SK-N-SH (cell line): ENCODE measurements at regions not wholly inside any gene's neighbourhood (a gene's known extent, or its start where the extent isn't known, plus 50 kb on each side); places are given as distances from the start of the nearest gene placed in this dataset.

Source experiments
- CTCF ChIA-PET: fragments of 300-600, 350-600 bp; formaldehyde crosslinking; extraction: SDS; loops from one replicate; lab custom pipeline; 2021; lab: Yijun Ruan, JAX
- POLR2A ChIA-PET: fragments of 350-600 bp; sonication (Branson Sonifier 250); formaldehyde crosslinking; extraction: SDS; loops from one replicate; lab custom pipeline; 2020; ENCODE audit warnings: antibody characterized with exemption, inconsistent platforms; lab: Yijun Ruan, JAX
- DNase-seq: peaks from one replicate; pipeline ENCODE4 v3.0.0; 2012
- H2AFZ ChIP-seq: fragments of 200-600 bp; sonication (generic); 2 replicates; pipeline ENCODE4 v1.8.1; 2016; ENCODE audit warnings: antibody characterized with exemption, mild to moderate bottlenecking, low read depth
- H3F3A ChIP-seq: fragments of 200-600 bp; sonication (generic); replicated peaks from 2 replicates; pipeline ENCODE3; 2016; ENCODE audit warnings: antibody characterized with exemption, mild to moderate bottlenecking; ENCODE audit not compliant: insufficient read depth
- H3K27ac ChIP-seq, 2 experiments: fragments of 200-500 bp in 1 of 2; fragments of 200-600 bp in 1 of 2; sonication (Bioruptor generic) in 1 of 2; sonication (generic), shearing (Covaris generic) in 1 of 2; 2 replicates each; pipeline versions ENCODE4 v1.5.1 to v1.6.1; 2014 to 2016; ENCODE audit warnings: low read depth in 2 of 2, inconsistent platforms in 1 of 2, low read length in 1 of 2, mild to moderate bottlenecking in 1 of 2, mixed read lengths in 1 of 2
- H3K27me3 ChIP-seq: fragments of 200-600 bp; sonication (generic), shearing (Covaris generic); 2 replicates; pipeline ENCODE4 v1.6.1; 2016; ENCODE audit warnings: mixed run types; ENCODE audit not compliant: insufficient read depth
- H3K36me3 ChIP-seq, 2 experiments: fragments of 200-500 bp in 1 of 2; fragments of 200-600 bp in 1 of 2; sonication (Bioruptor generic) in 1 of 2; sonication (generic) in 1 of 2; replicated peaks in 1 of 2; 2 replicates each; pipeline versions ENCODE3 to v1.5.1; 2014 to 2016; ENCODE audit warnings: low read length in 1 of 2, mild to moderate bottlenecking in 1 of 2; ENCODE audit not compliant: insufficient read depth in 2 of 2, control insufficient read depth in 1 of 2
- H3K4me1 ChIP-seq, 2 experiments: fragments of 200-500 bp in 1 of 2; fragments of 200-600 bp in 1 of 2; sonication (Bioruptor generic) in 1 of 2; sonication (generic), shearing (Covaris generic) in 1 of 2; 2 replicates each; pipeline versions ENCODE4 v1.5.1 to v1.6.1; 2014 to 2016; ENCODE audit warnings: low read depth in 1 of 2, low read length in 1 of 2, mixed run types in 1 of 2; ENCODE audit not compliant: insufficient read depth in 2 of 2, control insufficient read depth in 1 of 2
- H3K4me2 ChIP-seq: fragments of 200-600 bp; sonication (generic), shearing (Covaris generic); 2 replicates; pipeline ENCODE4 v1.6.1; 2017; ENCODE audit warnings: mixed run types
- H3K4me3 ChIP-seq, 2 experiments: fragments of 200-500 bp in 1 of 2; fragments of 200-600 bp in 1 of 2; sonication (Bioruptor generic) in 1 of 2; sonication (generic), shearing (Covaris generic) in 1 of 2; 2 replicates each; pipeline versions ENCODE4 v1.5.1 to v1.8.1; 2014 to 2016; ENCODE audit warnings: low read depth in 2 of 2, inconsistent platforms in 1 of 2, low read length in 1 of 2, mild to moderate bottlenecking in 1 of 2, mixed read lengths in 1 of 2, moderate library complexity in 1 of 2
- H3K79me2 ChIP-seq: fragments of 200-600 bp; sonication (generic); 2 replicates; pipeline ENCODE4 v1.8.1; 2017; ENCODE audit warnings: mild to moderate bottlenecking; ENCODE audit not compliant: insufficient read depth
- H3K9ac ChIP-seq: fragments of 200-600 bp; sonication (generic); 2 replicates; pipeline ENCODE4 v1.6.1; 2017; ENCODE audit warnings: mixed run types
- H3K9me2 ChIP-seq: fragments of 200-600 bp; sonication (generic); 2 replicates; pipeline ENCODE4 v1.6.1; 2017; ENCODE audit warnings: mixed run types
- H3K9me3 ChIP-seq: fragments of 200-600 bp; sonication (generic); 2 replicates; pipeline ENCODE4 v1.6.1; 2017; ENCODE audit warnings: mixed run types, mild to moderate bottlenecking, moderate library complexity
- H4K20me1 ChIP-seq: fragments of 200-600 bp; sonication (generic); 2 replicates; pipeline ENCODE4 v1.6.1; 2017; ENCODE audit warnings: mild to moderate bottlenecking, mixed run types; ENCODE audit not compliant: insufficient read depth
- EP300 ChIP-seq, 2 experiments: IDR thresholded peaks; 2 replicates each; pipeline versions ENCODE4 v1.4.0 to v1.6.1; 2012; ENCODE audit warnings: borderline replicate concordance in 1 of 2, low read depth in 1 of 2, low read length in 1 of 2
- EZH2phosphoT487 ChIP-seq: fragments of 200-600 bp; sonication (generic); IDR thresholded peaks from 2 replicates; pipeline ENCODE4 v1.6.1; 2017; ENCODE audit warnings: low read depth, mixed run types, mild to moderate bottlenecking, antibody characterized with exemption, moderate library complexity, borderline replicate concordance
- FOSL2 ChIP-seq: IDR thresholded peaks from 2 replicates; pipeline ENCODE4 v1.4.0; 2012; ENCODE audit warnings: low read depth, mild to moderate bottlenecking, moderate library complexity, borderline replicate concordance
- FOXM1 ChIP-seq: IDR thresholded peaks from 2 replicates; pipeline ENCODE4 v1.4.0; 2012; ENCODE audit warnings: low read depth, mild to moderate bottlenecking
- JUND ChIP-seq: IDR thresholded peaks from 2 replicates; pipeline ENCODE4 v1.4.0; 2012
- MEF2A ChIP-seq: IDR thresholded peaks from 2 replicates; pipeline ENCODE4 v1.4.0; 2012; ENCODE audit warnings: low read depth, borderline replicate concordance
- PBX3 ChIP-seq: IDR thresholded peaks from 2 replicates; pipeline ENCODE4; 2012
- RCOR1 ChIP-seq: fragments of 150-350 bp; IDR thresholded peaks from 2 replicates; pipeline ENCODE4 v1.6.1; 2017; ENCODE audit warnings: antibody characterized with exemption, low read length
- SIN3A ChIP-seq: IDR thresholded peaks from 2 replicates; pipeline ENCODE4 v1.6.1; 2012; ENCODE audit warnings: low read depth, mild to moderate bottlenecking, low read length, moderate library complexity, borderline replicate concordance
- SMC3 ChIP-seq: IDR thresholded peaks from 2 replicates; pipeline ENCODE4 v1.6.1; 2012; ENCODE audit warnings: low read depth, low read length, improper control_type of control experiment
- TAF1 ChIP-seq: IDR thresholded peaks from 2 replicates; pipeline ENCODE4 v1.6.1; 2012; ENCODE audit warnings: low read depth, mild to moderate bottlenecking, low read length, moderate library complexity, borderline replicate concordance
- TCF12 ChIP-seq: IDR thresholded peaks from 2 replicates; pipeline ENCODE4 v1.4.0; 2012
- TEAD4 ChIP-seq: IDR thresholded peaks from 2 replicates; pipeline ENCODE4 v1.4.0; 2012; ENCODE audit warnings: mild to moderate bottlenecking, borderline replicate concordance; ENCODE audit not compliant: insufficient read depth
- YY1 ChIP-seq: IDR thresholded peaks from 2 replicates; pipeline ENCODE4 v1.4.0; 2012; ENCODE audit warnings: low read depth, mild to moderate bottlenecking
- WGBS: methylation state at CpG from one replicate; pipeline ENCODE4 v1.1.6; 2017; ENCODE audit warnings: low lambda C conversion rate; 5-methylcytosine and 5-hydroxymethylcytosine counted together
- TF ChIP-seq, protein P1 (sequence below): fragments of 200-600 bp; sonication (generic); IDR thresholded peaks from 2 replicates; pipeline ENCODE4 v1.6.1; 2017; ENCODE audit warnings: antibody characterized with exemption, mild to moderate bottlenecking, moderate library complexity
- TF ChIP-seq, protein P2 (sequence below): IDR thresholded peaks from 2 replicates; pipeline ENCODE4 v1.6.1; 2012; ENCODE audit warnings: mild to moderate bottlenecking, low read depth, low read length, moderate library complexity
- TF ChIP-seq, protein P3 (sequence below): IDR thresholded peaks from 2 replicates; pipeline ENCODE4 v1.4.0; 2012; ENCODE audit warnings: low read depth, borderline replicate concordance

DNA sequence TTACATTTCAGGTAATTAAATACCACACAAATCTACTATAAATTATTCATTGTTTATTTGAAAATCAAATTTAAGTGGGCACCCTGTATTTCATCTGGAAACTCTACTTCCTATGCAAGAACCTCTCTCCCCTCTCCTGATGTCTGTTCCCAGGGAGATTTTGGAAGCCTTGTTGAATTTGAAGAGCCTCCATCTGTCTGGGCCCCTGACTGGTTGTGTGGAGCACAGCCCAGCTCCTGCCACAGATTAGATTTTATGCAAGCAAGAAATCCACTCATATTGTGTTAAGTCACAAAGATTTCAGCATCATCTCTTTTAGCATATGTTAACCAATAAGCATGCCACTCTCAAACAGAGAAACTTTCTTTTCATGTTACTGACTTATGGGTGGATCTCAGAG lies 451.2 kb downstream of the TFAP2B start:
- no peaks in the 10 kb centered on the region for H4K20me1 ChIP-seq
- no peaks in the 10 kb centered on the region for H3K79me2 ChIP-seq
- H3K27me3 ChIP-seq = no peaks in the 10 kb centered on the region
- H3F3A ChIP-seq = no peaks in the 10 kb centered on the region
- TF ChIP-seq SMC3 = no peak
- no peak for TF ChIP-seq FOXM1
- TF ChIP-seq YY1 = no peak
- TF ChIP-seq TEAD4 = no peak
- TF ChIP-seq, protein P1, sequence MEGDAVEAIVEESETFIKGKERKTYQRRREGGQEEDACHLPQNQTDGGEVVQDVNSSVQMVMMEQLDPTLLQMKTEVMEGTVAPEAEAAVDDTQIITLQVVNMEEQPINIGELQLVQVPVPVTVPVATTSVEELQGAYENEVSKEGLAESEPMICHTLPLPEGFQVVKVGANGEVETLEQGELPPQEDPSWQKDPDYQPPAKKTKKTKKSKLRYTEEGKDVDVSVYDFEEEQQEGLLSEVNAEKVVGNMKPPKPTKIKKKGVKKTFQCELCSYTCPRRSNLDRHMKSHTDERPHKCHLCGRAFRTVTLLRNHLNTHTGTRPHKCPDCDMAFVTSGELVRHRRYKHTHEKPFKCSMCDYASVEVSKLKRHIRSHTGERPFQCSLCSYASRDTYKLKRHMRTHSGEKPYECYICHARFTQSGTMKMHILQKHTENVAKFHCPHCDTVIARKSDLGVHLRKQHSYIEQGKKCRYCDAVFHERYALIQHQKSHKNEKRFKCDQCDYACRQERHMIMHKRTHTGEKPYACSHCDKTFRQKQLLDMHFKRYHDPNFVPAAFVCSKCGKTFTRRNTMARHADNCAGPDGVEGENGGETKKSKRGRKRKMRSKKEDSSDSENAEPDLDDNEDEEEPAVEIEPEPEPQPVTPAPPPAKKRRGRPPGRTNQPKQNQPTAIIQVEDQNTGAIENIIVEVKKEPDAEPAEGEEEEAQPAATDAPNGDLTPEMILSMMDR = no peak
- TF ChIP-seq, protein P2, sequence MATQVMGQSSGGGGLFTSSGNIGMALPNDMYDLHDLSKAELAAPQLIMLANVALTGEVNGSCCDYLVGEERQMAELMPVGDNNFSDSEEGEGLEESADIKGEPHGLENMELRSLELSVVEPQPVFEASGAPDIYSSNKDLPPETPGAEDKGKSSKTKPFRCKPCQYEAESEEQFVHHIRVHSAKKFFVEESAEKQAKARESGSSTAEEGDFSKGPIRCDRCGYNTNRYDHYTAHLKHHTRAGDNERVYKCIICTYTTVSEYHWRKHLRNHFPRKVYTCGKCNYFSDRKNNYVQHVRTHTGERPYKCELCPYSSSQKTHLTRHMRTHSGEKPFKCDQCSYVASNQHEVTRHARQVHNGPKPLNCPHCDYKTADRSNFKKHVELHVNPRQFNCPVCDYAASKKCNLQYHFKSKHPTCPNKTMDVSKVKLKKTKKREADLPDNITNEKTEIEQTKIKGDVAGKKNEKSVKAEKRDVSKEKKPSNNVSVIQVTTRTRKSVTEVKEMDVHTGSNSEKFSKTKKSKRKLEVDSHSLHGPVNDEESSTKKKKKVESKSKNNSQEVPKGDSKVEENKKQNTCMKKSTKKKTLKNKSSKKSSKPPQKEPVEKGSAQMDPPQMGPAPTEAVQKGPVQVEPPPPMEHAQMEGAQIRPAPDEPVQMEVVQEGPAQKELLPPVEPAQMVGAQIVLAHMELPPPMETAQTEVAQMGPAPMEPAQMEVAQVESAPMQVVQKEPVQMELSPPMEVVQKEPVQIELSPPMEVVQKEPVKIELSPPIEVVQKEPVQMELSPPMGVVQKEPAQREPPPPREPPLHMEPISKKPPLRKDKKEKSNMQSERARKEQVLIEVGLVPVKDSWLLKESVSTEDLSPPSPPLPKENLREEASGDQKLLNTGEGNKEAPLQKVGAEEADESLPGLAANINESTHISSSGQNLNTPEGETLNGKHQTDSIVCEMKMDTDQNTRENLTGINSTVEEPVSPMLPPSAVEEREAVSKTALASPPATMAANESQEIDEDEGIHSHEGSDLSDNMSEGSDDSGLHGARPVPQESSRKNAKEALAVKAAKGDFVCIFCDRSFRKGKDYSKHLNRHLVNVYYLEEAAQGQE = no peak
- TF ChIP-seq PBX3 = no peak
- H2AFZ ChIP-seq = no peak overlapping the region
- H3K36me3 ChIP-seq = no peaks in the 10 kb centered on the region
- H3K9me3 ChIP-seq = no peaks in the 10 kb centered on the region
- DNase-seq = no peak
- H3K27ac ChIP-seq = no peak overlapping the region
- no peak overlapping the region for H3K4me2 ChIP-seq
- no peak overlapping the region for H3K4me3 ChIP-seq
- ChIA-PET POLR2A (no interaction called here), CTCF (interaction anchor here (1.0 kb wide), 1 partner anchor 224 kb away, joined by 5 read pairs; no protein-coding TSS in a partner anchor)
- peaks cover 0 to 11% of the 10 kb centered on the region in 2 experiments; a peak in 2 of 4 replicates for H3K4me1 ChIP-seq
- H3K9ac ChIP-seq = no peak overlapping the region
- no peaks in the 10 kb centered on the region for H3K9me2 ChIP-seq

DNA sequence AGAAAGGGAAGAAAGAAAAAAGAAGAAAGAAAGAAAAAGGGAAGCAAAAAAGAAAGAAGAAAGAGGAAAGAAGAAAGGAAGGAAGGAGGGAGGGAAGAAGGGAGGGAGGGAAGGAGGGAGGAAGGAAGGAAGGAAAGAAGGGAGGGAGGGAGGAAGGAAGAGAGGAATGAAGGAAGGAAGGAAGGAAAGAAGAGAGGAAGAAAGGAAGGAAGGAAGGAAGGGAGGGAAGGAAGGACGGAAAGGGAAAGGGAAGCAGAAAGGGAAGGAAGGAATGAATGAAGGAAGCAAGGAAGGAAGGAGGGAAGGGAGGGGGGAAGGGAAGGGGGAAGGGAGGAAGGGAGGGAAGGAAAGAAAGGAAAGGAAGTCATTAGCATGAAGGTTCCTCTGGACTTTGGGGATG lies 452.9 kb downstream of the TFAP2B start:
- H3K9me3 ChIP-seq = no peaks in the 10 kb centered on the region
- no peak overlapping the region for H3K4me3 ChIP-seq
- no peak overlapping the region for H3K27ac ChIP-seq
- TF ChIP-seq TAF1 = no peak
- no peak for TF ChIP-seq SMC3
- no peak for TF ChIP-seq EP300 (IDR thresholded peaks at IDR 0.05; ENCODE audit: borderline replicate concordance in 1 of 2, low read depth in 1 of 2, low read length in 1 of 2)
- no peak for TF ChIP-seq MEF2A
- TF ChIP-seq SIN3A = no peak
- no peak for TF ChIP-seq EZH2phosphoT487
- no peak for TF ChIP-seq TCF12
- TF ChIP-seq RCOR1 = no peak
- TF ChIP-seq, protein P3, sequence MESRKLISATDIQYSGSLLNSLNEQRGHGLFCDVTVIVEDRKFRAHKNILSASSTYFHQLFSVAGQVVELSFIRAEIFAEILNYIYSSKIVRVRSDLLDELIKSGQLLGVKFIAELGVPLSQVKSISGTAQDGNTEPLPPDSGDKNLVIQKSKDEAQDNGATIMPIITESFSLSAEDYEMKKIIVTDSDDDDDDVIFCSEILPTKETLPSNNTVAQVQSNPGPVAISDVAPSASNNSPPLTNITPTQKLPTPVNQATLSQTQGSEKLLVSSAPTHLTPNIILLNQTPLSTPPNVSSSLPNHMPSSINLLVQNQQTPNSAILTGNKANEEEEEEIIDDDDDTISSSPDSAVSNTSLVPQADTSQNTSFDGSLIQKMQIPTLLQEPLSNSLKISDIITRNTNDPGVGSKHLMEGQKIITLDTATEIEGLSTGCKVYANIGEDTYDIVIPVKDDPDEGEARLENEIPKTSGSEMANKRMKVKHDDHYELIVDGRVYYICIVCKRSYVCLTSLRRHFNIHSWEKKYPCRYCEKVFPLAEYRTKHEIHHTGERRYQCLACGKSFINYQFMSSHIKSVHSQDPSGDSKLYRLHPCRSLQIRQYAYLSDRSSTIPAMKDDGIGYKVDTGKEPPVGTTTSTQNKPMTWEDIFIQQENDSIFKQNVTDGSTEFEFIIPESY = no peak
- no peak for TF ChIP-seq FOSL2
- no peak for TF ChIP-seq FOXM1
- no peak for TF ChIP-seq JUND
- WGBS = 21% methylated on average over 1 of the region's 1 CpG
- H3K9ac ChIP-seq = no peak overlapping the region
- no peaks in the 10 kb centered on the region for H3K9me2 ChIP-seq
- ChIA-PET CTCF (no interaction called here), POLR2A (no interaction called here)
- H4K20me1 ChIP-seq = no peaks in the 10 kb centered on the region
- H3K4me2 ChIP-seq = no peak overlapping the region
- H3K79me2 ChIP-seq = no peaks in the 10 kb centered on the region
- H2AFZ ChIP-seq = no peak overlapping the region
- H3K27me3 ChIP-seq = no peaks in the 10 kb centered on the region
- no peaks in the 10 kb centered on the region for H3K36me3 ChIP-seq
- DNase-seq = no peak
- peaks cover 0 to 7% of the 10 kb centered on the region in 2 experiments; a peak in 2 of 4 replicates for H3K4me1 ChIP-seq
- H3F3A ChIP-seq = no peaks in the 10 kb centered on the region
